Heart left ventricle (tissue), 16 donors: ENCODE measurements at regions not wholly inside any gene's neighbourhood (a gene's known extent, or its start where the extent isn't known, plus 50 kb on each side); places are given as distances from the start of the nearest gene placed in this dataset.

Source experiments
- ATAC-seq, 4 donors: fragments of 200-7000 bp; cut with Tn5 transposase; one replicate each; pipeline ENCODE4 v1.9.1; 2020 to 2022; ENCODE audit warnings: moderate library complexity in 4 of 4, mild to moderate bottlenecking in 3 of 4, moderate number of reproducible peaks in 1 of 4
- DNase-seq, 5 donors: peaks; one replicate each; pipeline ENCODE4 v3.0.0-alpha.2; 2020
- H3K27ac ChIP-seq, 12 donors: fragments of 200-600 bp; sonication (generic) in 4 of 12; one replicate each; pipeline versions ENCODE4 v1.5.0 to v1.8.0; 2016 to 2022; ENCODE audit warnings: mild to moderate bottlenecking in 2 of 12
- H3K27me3 ChIP-seq, 9 donors: fragments of 200-600 bp; sonication (generic) in 2 of 9; one replicate each; pipeline versions ENCODE4 v1.5.1 to v1.8.0; 2016 to 2022; ENCODE audit warnings: mild to moderate bottlenecking in 3 of 9
- H3K36me3 ChIP-seq, 9 donors: fragments of 200-600 bp; sonication (generic) in 2 of 9; one replicate each; pipeline versions ENCODE4 v1.5.0 to v1.8.0; 2018 to 2022; ENCODE audit warnings: mild to moderate bottlenecking in 2 of 9
- H3K4me1 ChIP-seq, 12 donors: fragments of 200-600 bp; sonication (generic) in 4 of 12; one replicate each; pipeline versions ENCODE4 v1.5.0 to v1.8.0; 2016 to 2022; ENCODE audit warnings: mild to moderate bottlenecking in 3 of 12
- H3K4me3 ChIP-seq, 12 donors: fragments of 200-600 bp; sonication (generic) in 4 of 12; one replicate each; pipeline versions ENCODE4 v1.5.0 to v1.8.0; 2017 to 2022; ENCODE audit warnings: mild to moderate bottlenecking in 9 of 12, moderate library complexity in 4 of 12
- H3K9me3 ChIP-seq, 12 donors: fragments of 200-600 bp; sonication (generic) in 4 of 12; one replicate each; pipeline versions ENCODE4 v1.5.0 to v1.8.0; 2016 to 2022; ENCODE audit warnings: mild to moderate bottlenecking in 1 of 12
- POLR2A ChIP-seq, 2 donors: fragments of 450-650 bp; IDR thresholded peaks; one replicate each; pipeline ENCODE4 v1.6.1; 2017; ENCODE audit warnings: antibody characterized with exemption in 2 of 2, mild to moderate bottlenecking in 2 of 2, moderate library complexity in 2 of 2
- WGBS, 4 donors: extraction: QIAGEN DNeasy Blood & Tissue Kit in 2 of 4; methylation state at CpG; one replicate each; pipeline versions ENCODE4 v1.1.5 to v1.1.7; 2013 to 2018; 5-methylcytosine and 5-hydroxymethylcytosine counted together
- intact Hi-C, 10 donors: fragments of 100-400 bp; cut with DNase I; formaldehyde crosslinking; loops; one replicate each; pipeline versions ENCODE4 v1.11.1 to v1.14.2; 2022
- TF ChIP-seq, protein P1 (sequence below), 12 donors: fragments of 200-600 bp; sonication (generic) in 4 of 12; IDR thresholded peaks; one replicate each; pipeline versions ENCODE4 v1.5.0 to v1.8.0; 2018 to 2022; ENCODE audit warnings: antibody characterized with exemption in 12 of 12, mild to moderate bottlenecking in 5 of 12
- donor health status: ischemic (EF 13 %, LVEDD 7.1; RV severe dilation, severe dysfunction).
- donor health status: healthy with polysubstance abuse.
- donor health status: DM: no; HTN: yes; CAD: no.
- donor health status: DM: no; HTN: no; CAD: no.
- donor health status: ischemic (EF 25% LVEDD 6.9; RV normal size, moderate dysfunction).
- donor health status: ischemic (EF 25% LVEDD 5.7; RV mildly dilated, moderate dysfunction).
- donor health status: healthy.
- donor health status: DM: yes; HTN: yes; CAD: no.
- donor health status: ischemic (EF 35%, LVEDD 5.7; RV mildly dilated, moderate dysfunction).
- donor health status: nonischemic (EF 11% LVEDD 7.7; RV severe dilation, severe dysfunction).
- donor health status: DM: yes; HTN: yes; CAD: no.
- donor health status: PGD.
- donor health status: ischemic (EF 29% LVEDD 5.4; RV normal size, mild dysfunction).
- donor health status: nonischemic (EF 23%, LVEDD 6.1; RV moderate dilation, normal function).

GRCh38 chr13:63864171-63864902 is 2448.7 kb upstream of the PCDH20 start:
- no peak for DNase-seq
- 76 to 77% (median 76%) methylated on average over 3 of the region's 3 CpGs for WGBS, 4 donors

GRCh38 chr13:63855457-63856118 is 2439.9 kb upstream of the PCDH20 start:
- H3K27ac ChIP-seq: no peak overlapping the region
- H3K36me3 ChIP-seq: no peaks in the 10 kb centered on the region
- no peak for DNase-seq
- H3K9me3 ChIP-seq: no peaks in the 10 kb centered on the region
- TF ChIP-seq, protein P1, sequence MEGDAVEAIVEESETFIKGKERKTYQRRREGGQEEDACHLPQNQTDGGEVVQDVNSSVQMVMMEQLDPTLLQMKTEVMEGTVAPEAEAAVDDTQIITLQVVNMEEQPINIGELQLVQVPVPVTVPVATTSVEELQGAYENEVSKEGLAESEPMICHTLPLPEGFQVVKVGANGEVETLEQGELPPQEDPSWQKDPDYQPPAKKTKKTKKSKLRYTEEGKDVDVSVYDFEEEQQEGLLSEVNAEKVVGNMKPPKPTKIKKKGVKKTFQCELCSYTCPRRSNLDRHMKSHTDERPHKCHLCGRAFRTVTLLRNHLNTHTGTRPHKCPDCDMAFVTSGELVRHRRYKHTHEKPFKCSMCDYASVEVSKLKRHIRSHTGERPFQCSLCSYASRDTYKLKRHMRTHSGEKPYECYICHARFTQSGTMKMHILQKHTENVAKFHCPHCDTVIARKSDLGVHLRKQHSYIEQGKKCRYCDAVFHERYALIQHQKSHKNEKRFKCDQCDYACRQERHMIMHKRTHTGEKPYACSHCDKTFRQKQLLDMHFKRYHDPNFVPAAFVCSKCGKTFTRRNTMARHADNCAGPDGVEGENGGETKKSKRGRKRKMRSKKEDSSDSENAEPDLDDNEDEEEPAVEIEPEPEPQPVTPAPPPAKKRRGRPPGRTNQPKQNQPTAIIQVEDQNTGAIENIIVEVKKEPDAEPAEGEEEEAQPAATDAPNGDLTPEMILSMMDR (IDR thresholded peaks at IDR 0.05): no peak
- TF ChIP-seq POLR2A (IDR thresholded peaks at IDR 0.05): no peak
- H3K27me3 ChIP-seq: no peaks in the 10 kb centered on the region
- 61 to 69% (median 65%) methylated on average over 7 of the region's 7 CpGs for WGBS, 4 donors
- no peak for ATAC-seq
- H3K4me1 ChIP-seq: no peaks in the 10 kb centered on the region
- intact Hi-C loops: no loop called here
- H3K4me3 ChIP-seq: no peak overlapping the region

More at GRCh38 chr13:63864171-63864902, 2448.7 kb upstream of the PCDH20 start:
- Histone ChIP-seq H3K4me1 (no peaks in the 10 kb centered on the region), H3K27ac (no peak overlapping the region), H3K4me3 (no peak overlapping the region), H3K9me3 (peaks cover 0 to 5% (median 0%) of the 10 kb centered on the region in 12 donors), H3K27me3 (no peaks in the 10 kb centered on the region), H3K36me3 (no peaks in the 10 kb centered on the region)
- TF ChIP-seq, protein P1 (IDR thresholded peaks at IDR 0.05): no peak
- TF ChIP-seq POLR2A (IDR thresholded peaks at IDR 0.05): no peak
- intact Hi-C loops: no loop called here
- ATAC-seq: no peak

DNA sequence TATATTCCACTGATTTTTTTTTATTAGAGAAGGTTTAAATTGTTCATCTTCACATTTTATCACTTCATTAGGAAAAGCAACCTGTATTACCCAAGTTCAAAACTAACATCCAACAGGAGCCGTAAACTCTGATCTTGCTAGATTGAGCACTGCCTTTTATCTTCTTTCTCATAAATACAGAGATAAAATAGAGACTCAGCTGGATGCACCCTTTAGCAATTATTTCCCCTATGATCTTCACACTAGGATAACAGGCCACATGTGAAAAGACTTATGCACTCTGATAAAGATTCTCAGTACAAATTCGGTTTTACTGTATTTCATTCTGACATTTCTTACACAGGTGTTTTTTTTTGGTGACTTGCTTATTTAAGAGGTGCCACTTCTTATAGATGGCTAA is 2438.2 kb upstream of the PCDH20 start:
- 64 to 72% (median 68%) methylated on average over 2 of the region's 2 CpGs for WGBS, 4 donors
- H3K27ac ChIP-seq: no peak overlapping the region
- intact Hi-C loops: no loop called here
- H3K9me3 ChIP-seq: no peaks in the 10 kb centered on the region
- no peak for ATAC-seq
- DNase-seq: no peak
- H3K27me3 ChIP-seq: no peaks in the 10 kb centered on the region
- no peaks in the 10 kb centered on the region for H3K36me3 ChIP-seq
- TF ChIP-seq, protein P1 (IDR thresholded peaks at IDR 0.05): no peak
- TF ChIP-seq POLR2A (IDR thresholded peaks at IDR 0.05): no peak
- H3K4me1 ChIP-seq: no peaks in the 10 kb centered on the region
- H3K4me3 ChIP-seq: no peak overlapping the region

DNA sequence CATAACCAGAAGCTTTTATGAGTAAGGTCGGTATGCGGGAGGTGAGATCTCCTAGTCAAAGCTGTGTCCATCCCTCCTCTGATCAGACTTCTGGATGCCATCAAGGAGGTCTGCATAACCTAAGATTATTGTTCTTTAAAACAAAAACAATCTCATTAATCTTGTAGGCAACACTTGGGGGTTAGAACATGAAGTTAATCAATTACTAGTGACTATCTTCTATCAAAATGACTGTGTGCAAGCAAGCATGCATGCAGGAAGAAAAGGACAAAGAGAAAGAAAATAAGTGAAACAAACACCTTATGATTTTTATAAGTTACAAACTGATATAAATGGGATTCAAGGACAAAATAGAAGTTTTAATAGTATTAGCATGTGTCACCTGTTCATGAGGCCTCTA is 2435.9 kb upstream of the PCDH20 start:
- no peak for ATAC-seq
- H3K27me3 ChIP-seq: no peaks in the 10 kb centered on the region
- no peak for DNase-seq
- 81 to 92% (median 85%) methylated on average over 2 of the region's 2 CpGs for WGBS, 4 donors
- intact Hi-C loops: no loop called here
- H3K36me3 ChIP-seq: no peaks in the 10 kb centered on the region
- no peak for TF ChIP-seq POLR2A (IDR thresholded peaks at IDR 0.05)
- TF ChIP-seq, protein P1 (IDR thresholded peaks at IDR 0.05): no peak
- H3K4me3 ChIP-seq: no peak overlapping the region
- H3K4me1 ChIP-seq: no peaks in the 10 kb centered on the region
- no peak overlapping the region for H3K27ac ChIP-seq
- no peaks in the 10 kb centered on the region for H3K9me3 ChIP-seq
